HG03432 (cell line): ENCODE measurements at regions not wholly inside any gene's neighbourhood (a gene's known extent, or its start where the extent isn't known, plus 50 kb on each side); places are given as distances from the start of the nearest gene placed in this dataset.
"Not testable (repeated sequence)": the region's sequence is repeated elsewhere in the genome, so short reads cannot be mapped to it uniquely, and the experiment has no call there.

Experiments
- ATAC-seq: cut with Tn5 transposase; IDR thresholded peaks from one replicate; pipeline ENCODE4 v1.9.1; 2021; ENCODE audit warnings: mild to moderate bottlenecking, moderate library complexity; ENCODE audit not compliant: unreplicated experiment

GRCh38 chr1:214859647-214860046 is 222.9 kb upstream of the KCNK2 start:
- ATAC-seq: no peak

DNA sequence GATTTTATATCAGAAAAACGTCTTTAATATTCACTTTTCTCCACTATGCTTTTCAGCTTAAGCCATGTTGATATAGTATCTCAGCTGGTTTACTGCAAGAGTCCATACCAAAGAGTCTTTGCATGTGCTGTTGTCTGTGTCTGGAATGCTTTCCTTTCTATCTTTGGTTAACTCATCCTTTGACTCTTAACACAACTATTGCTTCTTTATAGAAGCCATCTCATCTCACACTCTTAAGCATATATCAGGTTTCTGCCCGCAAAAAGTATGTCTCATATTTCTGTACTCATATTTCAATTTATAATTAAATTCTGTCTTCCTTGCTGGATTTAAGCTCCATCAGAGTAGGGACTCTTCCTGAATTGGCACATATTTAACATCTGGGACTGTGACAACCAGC is 220.9 kb upstream of the KCNK2 start:
- no peak for ATAC-seq

GRCh38 chr1:214862421-214862820 is 220.1 kb upstream of the KCNK2 start:
- no peak for ATAC-seq

DNA sequence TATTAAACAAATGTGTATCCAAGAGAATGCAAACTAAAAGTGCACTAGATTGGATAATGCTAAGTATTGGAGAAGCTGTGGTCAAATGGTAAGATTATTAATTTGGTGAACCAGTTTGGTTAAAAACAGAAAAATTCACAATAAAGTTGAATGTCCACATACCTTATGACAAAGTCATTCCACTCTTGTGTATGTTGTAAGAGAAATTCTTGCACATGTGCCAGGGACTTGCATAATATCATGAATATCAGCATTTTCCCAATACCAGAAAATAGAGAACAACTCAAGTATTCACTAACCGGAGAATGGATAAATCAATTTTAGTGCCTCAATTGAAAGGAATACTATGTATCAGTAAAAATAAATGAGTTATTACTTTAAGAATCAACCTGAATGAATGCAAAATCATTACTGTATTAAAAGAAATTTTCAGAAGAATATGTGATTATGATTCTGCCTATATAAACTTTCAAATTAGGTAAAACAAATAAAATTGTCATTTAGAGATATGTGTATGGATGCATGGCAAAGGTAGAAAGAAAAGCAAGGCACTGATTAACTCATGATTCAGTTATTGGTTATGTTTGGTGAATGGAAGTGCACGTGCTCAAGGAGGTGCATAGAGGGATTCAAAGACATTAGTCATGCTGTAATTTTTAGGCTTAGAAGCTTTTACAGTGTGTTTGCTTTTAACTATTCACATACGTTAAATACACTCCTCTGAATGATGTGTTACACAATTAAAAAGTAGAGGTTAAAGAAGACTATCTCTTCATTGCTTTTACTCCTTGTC is 217.4 kb upstream of the KCNK2 start:
- no peak for ATAC-seq

DNA sequence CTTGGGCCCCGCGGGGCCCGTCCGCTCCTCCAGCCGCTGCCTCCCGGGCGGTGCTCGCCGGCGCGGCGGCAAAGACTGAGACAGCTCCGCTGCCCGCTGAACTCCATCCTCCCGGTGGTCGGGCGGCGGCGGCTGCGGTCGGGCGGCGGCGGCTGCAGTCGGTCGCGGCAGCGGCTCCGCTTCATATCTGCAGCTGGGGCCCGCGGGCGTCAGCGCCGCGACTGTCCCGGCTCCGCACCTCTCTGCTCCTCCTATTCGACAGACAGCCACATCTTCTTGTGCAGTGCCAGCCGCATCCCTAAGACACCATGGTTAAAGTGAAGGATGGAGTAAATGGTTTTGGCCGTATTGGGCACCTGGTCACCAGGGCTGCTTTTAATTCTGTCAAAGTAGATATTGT is 212.1 kb upstream of the KCNK2 start:
- not testable (repeated sequence) for ATAC-seq

- no peak for ATAC-seq
Observed at GRCh38 chr1:214880956-214881355, 201.6 kb upstream of the KCNK2 start.

DNA sequence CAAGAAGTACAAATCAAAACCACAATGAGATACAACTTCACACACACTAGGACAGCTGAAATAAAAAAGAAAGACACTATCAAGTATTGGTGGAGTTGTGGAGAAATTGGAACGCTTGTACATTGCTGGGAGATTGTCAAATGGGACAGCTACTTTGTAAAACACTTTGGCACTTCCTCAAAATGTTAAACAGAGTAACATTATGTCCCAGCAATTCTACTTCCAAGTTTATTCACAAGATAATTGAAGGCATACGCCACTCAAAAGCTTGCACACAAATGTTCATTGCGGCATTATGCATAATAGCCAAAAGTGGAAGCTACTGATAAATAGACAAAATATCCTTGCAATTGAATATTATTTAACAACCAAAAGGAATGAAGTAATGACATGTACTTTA is 199.9 kb upstream of the KCNK2 start:
- no peak for ATAC-seq

- no peak for ATAC-seq
Observed at GRCh38 chr1:214895011-214895600, 187.4 kb upstream of the KCNK2 start.

DNA sequence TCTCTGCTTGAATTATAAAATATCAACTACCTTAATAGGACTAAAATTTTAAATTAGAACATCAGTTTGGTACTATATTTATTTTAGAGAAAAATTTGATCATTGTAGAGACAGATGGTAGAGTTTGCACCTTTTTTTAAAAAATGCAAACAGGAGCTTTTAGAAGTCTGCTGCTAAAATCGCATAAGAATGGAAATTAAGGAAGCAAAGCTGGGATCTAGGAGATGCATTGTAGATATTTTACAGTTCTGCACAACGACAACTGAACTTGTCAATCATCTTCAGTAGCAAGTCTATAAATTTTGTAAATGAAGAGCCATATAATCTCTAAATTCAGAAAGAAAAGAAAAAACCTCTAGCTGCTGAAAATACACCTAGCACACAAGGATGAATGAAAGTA is 185.6 kb upstream of the KCNK2 start:
- no peak for ATAC-seq

DNA sequence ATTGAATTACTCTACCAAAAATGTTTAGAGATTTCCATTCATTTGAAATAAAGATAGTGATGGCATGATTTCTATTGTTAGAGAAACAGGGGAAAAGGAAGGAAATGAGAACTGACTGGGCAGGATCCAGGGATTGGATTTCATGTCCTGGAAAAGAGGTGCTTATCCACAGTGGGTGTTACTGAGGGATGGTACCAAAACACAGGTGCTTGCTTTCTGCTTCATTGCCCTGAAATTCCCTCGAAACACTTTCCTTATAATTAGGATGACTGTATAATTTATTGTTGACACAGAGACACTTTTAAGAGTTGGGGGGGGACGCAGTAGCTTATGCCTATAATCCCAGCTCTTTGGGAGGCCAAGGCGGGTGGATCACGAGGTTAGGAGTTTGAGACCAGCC is 185.0 kb upstream of the KCNK2 start:
- ATAC-seq: no peak

- ATAC-seq: no peak
Observed at GRCh38 chr1:214898161-214898560, 184.4 kb upstream of the KCNK2 start.

DNA sequence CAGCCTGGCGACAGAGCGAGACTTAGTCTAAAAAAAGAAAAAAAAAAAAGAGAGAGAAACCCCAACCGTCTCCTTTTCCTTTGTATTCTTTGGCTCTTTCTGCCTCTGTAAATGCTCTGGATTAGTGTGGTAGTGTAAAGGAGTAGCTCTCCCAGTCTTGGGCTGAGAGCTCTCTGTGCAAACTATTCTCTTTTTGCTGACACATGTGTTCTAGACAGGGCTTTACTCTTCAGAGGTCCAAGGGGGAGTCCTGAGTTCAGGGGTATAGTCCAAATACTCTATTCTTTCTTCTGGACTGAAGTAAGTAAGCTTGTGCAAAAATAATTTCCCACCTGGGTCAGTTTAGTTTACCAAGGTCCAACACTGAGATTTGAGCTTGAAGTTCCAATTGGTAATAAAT is 183.8 kb upstream of the KCNK2 start:
- ATAC-seq: no peak

- no peak for ATAC-seq
Observed at GRCh38 chr1:214899908-214900460, 182.6 kb upstream of the KCNK2 start.

GRCh38 chr1:214900590-214900989 is 181.9 kb upstream of the KCNK2 start:
- no peak for ATAC-seq

GRCh38 chr1:214901718-214902117 is 180.8 kb upstream of the KCNK2 start:
- ATAC-seq: no peak

- no peak for ATAC-seq
Observed at GRCh38 chr1:214902636-214903320, 179.8 kb upstream of the KCNK2 start.

- ATAC-seq: no peak
Observed at GRCh38 chr1:214912127-214912526, 170.4 kb upstream of the KCNK2 start.

- no peak for ATAC-seq
Observed at GRCh38 chr1:214913966-214914365, 168.6 kb upstream of the KCNK2 start.

- ATAC-seq: no peak
Observed at GRCh38 chr1:214917081-214917635, 165.4 kb upstream of the KCNK2 start.

GRCh38 chr1:214918745-214919144 is 163.8 kb upstream of the KCNK2 start:
- ATAC-seq: no peak

GRCh38 chr1:214920337-214920736 is 162.2 kb upstream of the KCNK2 start:
- no peak for ATAC-seq
